Daoy (cell line): ENCODE measurements at regions not wholly inside any gene's neighbourhood (a gene's known extent, or its start where the extent isn't known, plus 50 kb on each side); places are given as distances from the start of the nearest gene placed in this dataset.

Experiments
- DNase-seq: peaks from one replicate; pipeline ENCODE4 v3.0.0-alpha.2; 2015; ENCODE audit warnings: low read depth

GRCh38 chr14:29217813-29218450 is 451.3 kb downstream of the FOXG1 start:
- DNase-seq = no peak

- DNase-seq = no peak
Observed at GRCh38 chr14:29220072-29220471, 453.5 kb downstream of the FOXG1 start.

- no peak for DNase-seq
Observed at GRCh38 chr14:29220566-29220965, 454.0 kb downstream of the FOXG1 start.

GRCh38 chr14:29222006-29222405 is 455.4 kb downstream of the FOXG1 start:
- DNase-seq = no peak

- DNase-seq = peak; percentile 45
Observed at GRCh38 chr14:29222671-29223268, 456.2 kb downstream of the FOXG1 start.

GRCh38 chr14:29223947-29224346 is 457.4 kb downstream of the FOXG1 start:
- no peak for DNase-seq

- DNase-seq = peak; percentile 41
Observed at GRCh38 chr14:29227631-29228030, 461.0 kb downstream of the FOXG1 start.

GRCh38 chr14:29232153-29232552 is 465.6 kb downstream of the FOXG1 start:
- DNase-seq = no peak

GRCh38 chr14:29232711-29233110 is 466.1 kb downstream of the FOXG1 start:
- no peak for DNase-seq

- DNase-seq = no peak
Observed at GRCh38 chr14:29233188-29233587, 466.6 kb downstream of the FOXG1 start.

GRCh38 chr14:29235991-29236390 is 469.4 kb downstream of the FOXG1 start:
- no peak for DNase-seq

GRCh38 chr14:29236401-29236800 is 469.8 kb downstream of the FOXG1 start:
- no peak for DNase-seq

- DNase-seq = peak; percentile 66
Observed at GRCh38 chr14:29236848-29237247, 470.3 kb downstream of the FOXG1 start.

GRCh38 chr14:29240066-29240465 is 473.5 kb downstream of the FOXG1 start:
- DNase-seq = peak; percentile 54

GRCh38 chr14:29242755-29243754 is 476.5 kb downstream of the FOXG1 start:
- DNase-seq = peak; percentile 58

- no peak for DNase-seq
Observed at GRCh38 chr14:29255692-29256091, 489.1 kb downstream of the FOXG1 start.

GRCh38 chr14:29262979-29263378 is 496.4 kb downstream of the FOXG1 start:
- DNase-seq = no peak

- DNase-seq = no peak
Observed at GRCh38 chr14:29264865-29265264, 498.3 kb downstream of the FOXG1 start.

GRCh38 chr14:29265852-29266251 is 499.3 kb downstream of the FOXG1 start:
- DNase-seq = no peak

- DNase-seq = no peak
Observed at GRCh38 chr14:29271669-29272068, 505.1 kb downstream of the FOXG1 start.

- DNase-seq = no peak
Observed at GRCh38 chr14:29273513-29273912, 506.9 kb downstream of the FOXG1 start.

GRCh38 chr14:29274890-29275596 is 508.5 kb downstream of the FOXG1 start:
- no peak for DNase-seq
